ENCODE measurements at regions not wholly inside any gene's neighbourhood (a gene's known extent, or its start where the extent isn't known, plus 50 kb on each side); places are given as distances from the start of the nearest gene placed in this dataset.

GRCh38 chr1:82722608-82723007 lies 921.9 kb downstream of the ADGRL2 start:
- WGBS, 2 donors: 89 to 92% methylated on average over 3 of the region's 3 CpGs
- TF ChIP-seq POLR2A (IDR thresholded peaks at IDR 0.05) (no peak), EP300 (IDR thresholded peaks at IDR 0.05) (no peak), POLR2AphosphoS5 (IDR thresholded peaks at IDR 0.05) (no peak)
- TF ChIP-seq, protein P1, sequence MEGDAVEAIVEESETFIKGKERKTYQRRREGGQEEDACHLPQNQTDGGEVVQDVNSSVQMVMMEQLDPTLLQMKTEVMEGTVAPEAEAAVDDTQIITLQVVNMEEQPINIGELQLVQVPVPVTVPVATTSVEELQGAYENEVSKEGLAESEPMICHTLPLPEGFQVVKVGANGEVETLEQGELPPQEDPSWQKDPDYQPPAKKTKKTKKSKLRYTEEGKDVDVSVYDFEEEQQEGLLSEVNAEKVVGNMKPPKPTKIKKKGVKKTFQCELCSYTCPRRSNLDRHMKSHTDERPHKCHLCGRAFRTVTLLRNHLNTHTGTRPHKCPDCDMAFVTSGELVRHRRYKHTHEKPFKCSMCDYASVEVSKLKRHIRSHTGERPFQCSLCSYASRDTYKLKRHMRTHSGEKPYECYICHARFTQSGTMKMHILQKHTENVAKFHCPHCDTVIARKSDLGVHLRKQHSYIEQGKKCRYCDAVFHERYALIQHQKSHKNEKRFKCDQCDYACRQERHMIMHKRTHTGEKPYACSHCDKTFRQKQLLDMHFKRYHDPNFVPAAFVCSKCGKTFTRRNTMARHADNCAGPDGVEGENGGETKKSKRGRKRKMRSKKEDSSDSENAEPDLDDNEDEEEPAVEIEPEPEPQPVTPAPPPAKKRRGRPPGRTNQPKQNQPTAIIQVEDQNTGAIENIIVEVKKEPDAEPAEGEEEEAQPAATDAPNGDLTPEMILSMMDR (IDR thresholded peaks at IDR 0.05): no peak
- Histone ChIP-seq H3K27ac (no peak overlapping the region), H3K4me3 (no peak overlapping the region), H3K9me3 (no peaks in the 10 kb centered on the region), H3K27me3 (no peaks in the 10 kb centered on the region), H3K4me1 (no peaks in the 10 kb centered on the region), H3K36me3 (no peaks in the 10 kb centered on the region)
- DNase-seq (no peak), ATAC-seq (ENCODE audit: low FRiP score in 2 of 2) (no peak)

DNA sequence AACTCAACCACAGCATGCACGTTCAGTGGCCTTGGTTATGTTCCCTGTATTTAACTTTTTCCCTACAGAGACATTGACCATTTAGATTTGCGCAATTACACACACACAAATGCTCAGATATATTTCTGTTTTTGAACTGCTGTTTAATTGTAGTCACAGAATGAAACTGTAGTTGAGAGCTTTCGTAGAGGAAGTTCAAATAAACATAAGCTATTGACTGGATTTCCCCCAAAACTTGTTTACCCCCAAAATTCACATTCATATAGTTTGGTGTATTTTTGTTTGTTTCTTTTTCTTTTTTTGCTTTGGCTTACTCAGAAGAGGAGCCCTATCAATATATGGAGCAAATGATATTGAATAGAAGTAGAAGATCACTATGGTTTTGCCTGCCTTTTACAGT lies 921.0 kb downstream of the ADGRL2 start:
- 73 to 78% methylated on average over 3 of the region's 3 CpGs for WGBS, 2 donors
- DNase-seq (no peak), ATAC-seq (ENCODE audit: low FRiP score in 2 of 2) (no peak)
- Histone ChIP-seq H3K4me3 (no peak overlapping the region), H3K27me3 (no peaks in the 10 kb centered on the region), H3K9me3 (no peaks in the 10 kb centered on the region), H3K4me1 (no peaks in the 10 kb centered on the region), H3K36me3 (no peaks in the 10 kb centered on the region), H3K27ac (no peak overlapping the region)
- no peak for TF ChIP-seq EP300 (IDR thresholded peaks at IDR 0.05)
- TF ChIP-seq POLR2AphosphoS5 (IDR thresholded peaks at IDR 0.05): no peak
- TF ChIP-seq, protein P1 (IDR thresholded peaks at IDR 0.05): no peak
- TF ChIP-seq POLR2A (IDR thresholded peaks at IDR 0.05): no peak

GRCh38 chr1:82718719-82719419 lies 918.1 kb downstream of the ADGRL2 start:
- Histone ChIP-seq H3K36me3 (no peaks in the 10 kb centered on the region), H3K4me1 (no peaks in the 10 kb centered on the region), H3K4me3 (no peak overlapping the region), H3K27ac (no peak overlapping the region), H3K27me3 (no peaks in the 10 kb centered on the region), H3K9me3 (no peaks in the 10 kb centered on the region)
- ATAC-seq (ENCODE audit: low FRiP score in 2 of 2): no peak
- 68 to 73% methylated on average over 1 of the region's 1 CpG for WGBS, 2 donors
- TF ChIP-seq POLR2AphosphoS5 (IDR thresholded peaks at IDR 0.05) (no peak), EP300 (IDR thresholded peaks at IDR 0.05) (no peak), POLR2A (IDR thresholded peaks at IDR 0.05) (no peak)
- TF ChIP-seq, protein P1 (IDR thresholded peaks at IDR 0.05): no peak
- DNase-seq: no peak

DNA sequence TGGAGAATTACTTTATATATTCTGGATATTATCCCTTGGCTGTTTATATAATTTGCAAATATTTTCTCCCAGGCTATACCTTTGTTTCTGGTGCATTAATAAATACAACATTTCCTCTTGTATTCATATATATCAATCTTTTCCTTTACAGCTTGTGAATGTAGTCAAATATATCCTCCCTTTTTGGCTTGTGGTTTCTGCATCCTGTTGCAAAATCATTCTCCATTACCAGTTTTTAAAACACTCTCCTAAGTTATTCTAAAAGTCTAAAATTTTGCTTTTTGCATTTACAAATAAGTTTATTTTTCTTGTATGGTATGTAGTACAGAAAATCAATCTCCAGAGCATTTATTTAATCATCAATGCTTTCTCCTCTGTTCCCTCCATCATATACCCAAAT lies 909.4 kb downstream of the ADGRL2 start:
- H3K9me3 ChIP-seq: no peaks in the 10 kb centered on the region
- H3K27me3 ChIP-seq: no peaks in the 10 kb centered on the region
- no peaks in the 10 kb centered on the region for H3K36me3 ChIP-seq
- DNase-seq (no peak), ATAC-seq (ENCODE audit: low FRiP score in 2 of 2) (no peak)
- no peak overlapping the region for H3K27ac ChIP-seq
- peaks cover 0 to 1% (median 0%) of the 10 kb centered on the region in 4 donors for H3K4me1 ChIP-seq
- H3K4me3 ChIP-seq: no peak overlapping the region
- TF ChIP-seq, protein P1 (IDR thresholded peaks at IDR 0.05): no peak
- no peak for TF ChIP-seq POLR2A (IDR thresholded peaks at IDR 0.05)
- no peak for TF ChIP-seq EP300 (IDR thresholded peaks at IDR 0.05)
- TF ChIP-seq POLR2AphosphoS5 (IDR thresholded peaks at IDR 0.05): no peak

GRCh38 chr1:82707681-82708080 lies 906.9 kb downstream of the ADGRL2 start:
- WGBS, 2 donors: 91 to 96% methylated on average over 1 of the region's 1 CpG
- no peak overlapping the region for H3K4me3 ChIP-seq
- H3K27me3 ChIP-seq: no peaks in the 10 kb centered on the region
- TF ChIP-seq, protein P1 (IDR thresholded peaks at IDR 0.05): no peak
- TF ChIP-seq POLR2AphosphoS5 (IDR thresholded peaks at IDR 0.05): no peak
- TF ChIP-seq EP300 (IDR thresholded peaks at IDR 0.05): no peak
- TF ChIP-seq POLR2A (IDR thresholded peaks at IDR 0.05): no peak
- DNase-seq (no peak), ATAC-seq (ENCODE audit: low FRiP score in 2 of 2) (no peak)
- H3K36me3 ChIP-seq: no peaks in the 10 kb centered on the region
- H3K4me1 ChIP-seq: peaks cover 0 to 7% (median 6%) of the 10 kb centered on the region in 4 donors
- H3K9me3 ChIP-seq: no peaks in the 10 kb centered on the region
- H3K27ac ChIP-seq: no peak overlapping the region

Data from upper lobe of left lung (tissue), 6 donors.